SKM-1 treated with dmso at 0.1 percent for 144 hours (cell line): ENCODE measurements at regions not wholly inside any gene's neighbourhood (a gene's known extent, or its start where the extent isn't known, plus 50 kb on each side); places are given as distances from the start of the nearest gene placed in this dataset.

Source experiments
- DNase-seq: peaks from one replicate; lab custom pipeline; 2025; ENCODE audit not compliant: unreplicated experiment; lab: John Stamatoyannopoulos, UW

DNA sequence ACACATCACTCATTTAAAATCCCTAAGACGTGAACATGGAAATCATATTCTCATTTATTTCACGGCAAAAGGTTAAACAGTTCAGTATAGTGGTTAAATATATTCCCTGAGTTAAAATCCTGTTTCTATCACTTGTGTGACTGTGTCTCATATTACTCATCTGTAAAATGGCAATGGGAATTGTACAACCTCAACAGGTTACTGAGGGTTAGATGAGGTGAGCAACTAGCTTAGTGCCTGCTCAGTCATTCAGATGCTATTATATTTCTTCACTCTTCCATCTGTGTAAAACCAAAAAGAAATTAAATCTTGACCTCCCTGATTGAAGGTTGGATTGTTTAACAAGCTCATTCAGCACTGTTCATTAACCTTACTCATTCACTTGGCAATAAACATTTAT, 212.4 kb upstream of the STK17B start:
- no peak for DNase-seq

GRCh38 chr2:196384729-196385128, 213.4 kb upstream of the STK17B start:
- no peak for DNase-seq

DNA sequence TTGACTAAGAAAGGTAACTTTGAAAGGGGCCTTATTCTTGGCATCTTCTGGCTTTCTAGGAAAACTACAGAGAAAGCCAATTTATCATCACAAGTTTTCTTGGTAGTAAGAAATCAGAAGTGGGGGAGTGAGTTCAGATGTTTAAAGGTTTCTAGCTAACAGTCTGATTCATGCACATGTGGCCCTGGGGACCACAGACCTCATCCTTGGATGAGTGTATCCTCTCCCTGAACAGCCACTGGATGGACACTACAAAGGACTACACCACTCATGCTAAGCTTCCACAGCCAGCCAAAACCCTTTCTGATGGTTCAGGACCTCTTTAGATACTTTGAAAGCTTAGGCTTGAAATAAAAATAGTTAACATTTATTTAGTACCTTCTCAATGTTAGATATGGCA, 218.3 kb upstream of the STK17B start:
- DNase-seq, result no peak

GRCh38 chr2:196390243-196391148, 219.1 kb upstream of the STK17B start:
- no peak for DNase-seq

GRCh38 chr2:196391149-196391479, 219.7 kb upstream of the STK17B start:
- no peak for DNase-seq

DNA sequence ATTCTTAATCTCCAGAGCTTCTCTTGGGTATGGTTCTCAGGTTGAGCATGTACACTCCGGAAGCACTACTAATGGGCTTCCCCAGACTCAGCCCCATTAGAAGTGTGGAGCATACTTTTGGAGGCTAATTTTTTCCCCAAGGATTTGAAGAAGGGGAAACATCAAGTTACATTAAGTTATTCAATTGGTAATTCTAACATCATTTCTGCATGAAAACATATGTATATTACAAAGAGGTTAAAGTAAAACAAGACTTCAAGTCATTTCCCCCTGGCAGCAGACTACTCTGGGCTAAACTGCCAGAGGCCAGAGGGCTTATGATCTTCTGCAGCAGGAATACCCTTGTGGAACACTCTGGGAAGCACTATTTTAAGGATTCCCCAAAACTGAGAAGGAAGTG, 227.7 kb upstream of the STK17B start:
- no peak for DNase-seq

DNA sequence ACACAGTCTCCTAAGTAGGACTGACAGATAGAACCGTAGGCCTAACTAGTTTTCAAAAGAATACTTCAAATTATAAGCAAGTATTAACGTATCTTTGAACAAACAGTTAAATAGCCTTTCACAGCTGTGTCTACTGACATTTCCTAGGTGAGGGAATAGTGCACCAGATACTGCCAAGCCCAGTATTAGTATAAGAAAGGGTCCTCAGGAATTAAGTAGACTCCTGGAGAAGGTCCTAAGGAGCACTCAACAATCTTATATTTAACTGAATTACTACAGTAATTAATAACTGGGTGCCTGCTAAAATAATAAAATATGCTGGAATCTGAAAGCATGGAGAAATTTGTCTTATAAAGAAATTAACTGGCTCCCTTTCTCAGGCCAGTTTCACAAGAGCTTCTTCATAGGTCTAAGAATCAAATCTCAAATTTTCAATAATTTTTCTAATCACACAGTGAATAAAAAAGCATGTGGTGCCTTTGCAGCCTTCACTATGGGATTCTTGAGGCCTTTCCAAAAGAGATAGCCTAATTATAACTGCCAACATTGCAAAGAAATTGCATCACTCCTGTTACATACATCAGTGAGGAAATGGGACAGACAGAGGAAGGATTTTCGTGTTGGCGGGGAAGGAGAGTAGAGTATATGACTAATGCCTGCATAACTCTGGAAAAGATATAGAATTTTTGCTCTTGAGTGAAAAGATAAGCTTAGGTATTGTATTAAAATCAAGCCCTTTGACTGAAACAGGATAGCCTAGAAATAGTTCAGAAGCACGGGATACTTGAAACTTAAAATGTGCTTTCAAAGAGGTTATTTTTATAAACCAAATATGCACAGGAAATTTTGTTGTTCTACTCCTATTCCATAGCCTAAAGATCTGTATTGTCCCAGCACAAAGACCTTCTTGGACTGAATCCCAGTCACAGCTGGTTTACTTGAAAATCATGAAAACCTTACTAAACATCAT, 228.6 kb upstream of the STK17B start:
- peak; percentile 76 for DNase-seq

DNA sequence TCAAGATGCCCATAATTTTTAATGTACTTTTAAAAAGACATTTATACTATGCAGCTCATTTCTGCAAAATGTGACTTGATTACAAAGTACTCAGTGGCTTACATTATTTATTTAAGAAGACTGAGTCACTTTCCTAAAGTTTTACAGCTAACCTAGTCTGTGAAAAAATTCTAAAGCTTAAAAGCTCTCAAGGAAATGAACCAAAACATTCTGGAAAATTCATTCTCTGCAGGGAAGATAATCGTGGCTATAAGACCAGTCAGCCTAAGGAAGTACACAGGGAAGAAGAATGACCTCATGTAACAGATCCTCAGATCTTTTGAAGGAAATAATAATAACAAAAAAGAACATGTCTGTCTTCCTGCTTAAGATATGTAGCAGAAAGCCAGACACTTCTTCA, 232.1 kb upstream of the STK17B start:
- DNase-seq, result no peak

DNA sequence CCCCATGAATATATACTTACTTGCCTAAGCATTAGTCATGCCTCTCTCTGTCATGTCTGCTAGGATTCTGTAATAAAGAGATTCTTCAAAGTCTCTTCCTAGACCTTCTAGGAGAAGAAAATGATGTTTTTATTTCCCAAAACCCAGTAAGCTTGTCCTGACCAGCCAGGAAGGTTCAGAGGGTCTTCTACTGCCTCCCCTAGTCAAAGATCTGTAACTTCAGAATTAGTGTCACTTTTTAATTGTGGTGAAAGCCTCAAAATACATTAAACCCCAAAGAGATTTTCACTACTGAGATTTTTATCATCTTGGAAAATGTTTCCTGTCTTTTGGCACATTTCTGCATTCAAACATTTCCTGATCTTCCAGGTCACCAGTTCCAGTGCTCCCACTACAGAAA, 232.9 kb upstream of the STK17B start:
- no peak for DNase-seq

- no peak for DNase-seq
These were observed 231.7 kb upstream of the CCDC150 start for GRCh38 chr2:196407675-196408264.

GRCh38 chr2:196409376-196409775, 230.1 kb upstream of the CCDC150 start:
- no peak for DNase-seq

- no peak for DNase-seq
These were observed 229.5 kb upstream of the CCDC150 start for GRCh38 chr2:196410008-196410407.

- DNase-seq, result no peak
These were observed 225.7 kb upstream of the CCDC150 start for GRCh38 chr2:196413821-196414274.

- DNase-seq, result no peak
These were observed 224.1 kb upstream of the CCDC150 start for GRCh38 chr2:196415384-196415783.

GRCh38 chr2:196420143-196420542, 219.4 kb upstream of the CCDC150 start:
- DNase-seq, result no peak

DNA sequence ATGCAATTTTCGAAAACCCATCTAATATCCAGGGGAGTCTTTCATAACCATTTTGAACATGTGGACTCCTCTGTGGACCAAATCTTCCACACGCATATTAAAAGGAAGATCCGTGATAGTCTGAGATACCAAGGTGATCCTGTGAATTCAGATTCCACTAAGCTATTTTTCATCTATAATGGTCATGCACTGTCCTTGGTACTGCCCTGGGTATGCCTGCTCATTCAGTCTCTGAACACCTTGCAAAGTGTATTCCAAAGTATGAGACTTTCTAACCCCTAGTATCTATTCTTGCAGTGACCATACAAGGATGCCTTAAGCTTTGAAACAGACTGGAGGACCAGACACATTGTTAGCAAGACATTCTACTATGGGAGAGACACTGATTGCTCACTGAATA, 217.6 kb upstream of the CCDC150 start:
- no peak for DNase-seq

- no peak for DNase-seq
These were observed 217.2 kb upstream of the CCDC150 start for GRCh38 chr2:196422361-196422760.

- DNase-seq, result no peak
These were observed 213.4 kb upstream of the CCDC150 start for GRCh38 chr2:196426122-196426521.

- peak; percentile 18 for DNase-seq
These were observed 211.4 kb upstream of the CCDC150 start for GRCh38 chr2:196427986-196428634.

- DNase-seq, result no peak
These were observed 208.4 kb upstream of the CCDC150 start for GRCh38 chr2:196431076-196431475.

GRCh38 chr2:196431957-196432356, 207.6 kb upstream of the CCDC150 start:
- no peak for DNase-seq
